KMS-11 (cell line): ENCODE measurements at regions not wholly inside any gene's neighbourhood (a gene's known extent, or its start where the extent isn't known, plus 50 kb on each side); places are given as distances from the start of the nearest gene placed in this dataset.

Source experiments
- H2AFZ ChIP-seq: fragments of 200-600 bp; sonication (generic); 2 replicates; pipeline ENCODE4 v1.6.1; 2016; ENCODE audit warnings: antibody characterized with exemption, mixed run types, low read depth
- H3K27ac ChIP-seq: fragments of 200-600 bp; sonication (generic); 2 replicates; pipeline ENCODE4 v1.6.1; 2016; ENCODE audit warnings: mild to moderate bottlenecking, mixed run types
- H3K27me3 ChIP-seq: fragments of 200-600 bp; sonication (generic); 2 replicates; pipeline ENCODE4 v1.6.1; 2017; ENCODE audit warnings: mild to moderate bottlenecking, low read depth, mixed run types, moderate library complexity; ENCODE audit not compliant: insufficient read depth
- H3K36me3 ChIP-seq: fragments of 200-600 bp; sonication (generic); 2 replicates; pipeline ENCODE4 v1.6.1; 2017; ENCODE audit warnings: mild to moderate bottlenecking, mixed run types; ENCODE audit not compliant: insufficient read depth
- H3K4me1 ChIP-seq: fragments of 200-600 bp; sonication (generic); 2 replicates; pipeline ENCODE4 v1.6.1; 2016; ENCODE audit warnings: mild to moderate bottlenecking, low read depth, mixed run types; ENCODE audit not compliant: poor library complexity, severe bottlenecking
- H3K4me2 ChIP-seq: fragments of 200-600 bp; sonication (generic); 2 replicates; pipeline ENCODE4 v1.7.0; 2016; ENCODE audit warnings: mild to moderate bottlenecking, mixed run types
- H3K4me3 ChIP-seq: fragments of 200-600 bp; sonication (generic); IDR thresholded peaks from 2 replicates; pipeline ENCODE4 v1.6.1; 2017; ENCODE audit warnings: low read depth, low read length, mixed read lengths; ENCODE audit not compliant: insufficient read depth
- H3K79me2 ChIP-seq: fragments of 200-600 bp; sonication (generic); 2 replicates; pipeline ENCODE4 v1.6.1; 2016; ENCODE audit warnings: low read depth, mixed run types; ENCODE audit not compliant: insufficient read depth
- H3K9ac ChIP-seq: fragments of 200-600 bp; sonication (generic); 2 replicates; pipeline ENCODE4 v1.6.1; 2016; ENCODE audit warnings: mild to moderate bottlenecking, mixed run types
- H4K20me1 ChIP-seq: fragments of 200-600 bp; sonication (generic); 2 replicates; pipeline ENCODE4 v1.6.1; 2016; ENCODE audit warnings: mild to moderate bottlenecking, mixed run types; ENCODE audit not compliant: insufficient read depth
- CTCF ChIP-seq: fragments of 200-600 bp; sonication (generic); conservative IDR thresholded peaks from 2 replicates; pipeline ENCODE4 v1.6.1; 2017; ENCODE audit warnings: low read depth, mild to moderate bottlenecking, antibody characterized with exemption, low read length, moderate library complexity, mixed read lengths

GRCh38 chr4:75229806-75230570, 284.2 kb downstream of the RCHY1 start:
- H3K4me3 ChIP-seq = no peak overlapping the region
- no peak for TF ChIP-seq CTCF
- H3K27ac ChIP-seq = no peak overlapping the region
- no peak overlapping the region for H3K9ac ChIP-seq
- H3K4me2 ChIP-seq = no peak overlapping the region
- H3K4me1 ChIP-seq = no peaks in the 10 kb centered on the region
- no peaks in the 10 kb centered on the region for H3K36me3 ChIP-seq
- H3K27me3 ChIP-seq = no peaks in the 10 kb centered on the region
- H2AFZ ChIP-seq = no peak overlapping the region
- H3K79me2 ChIP-seq = no peaks in the 10 kb centered on the region
- no peaks in the 10 kb centered on the region for H4K20me1 ChIP-seq

DNA sequence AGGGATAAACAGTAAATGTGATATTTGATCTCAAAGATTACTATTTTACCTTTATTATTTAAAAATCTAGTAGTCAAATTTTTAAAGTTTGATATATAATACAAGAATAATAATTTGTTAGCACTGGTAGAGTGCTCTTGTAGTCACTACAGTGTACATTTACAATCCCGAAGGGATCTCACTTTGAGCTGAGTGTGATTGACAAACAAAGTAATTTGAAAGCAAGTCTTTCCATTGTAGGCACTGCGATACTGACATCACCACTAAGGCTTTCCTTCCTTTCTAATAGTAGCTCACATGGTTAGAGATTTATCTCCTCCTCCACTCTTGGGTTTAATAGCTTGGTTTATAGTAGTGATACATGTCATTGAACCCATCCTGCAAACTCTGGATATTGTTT, 280.6 kb downstream of the PARM1 start:
- Histone ChIP-seq H2AFZ (no peak overlapping the region), H3K27ac (no peak overlapping the region), H3K27me3 (no peaks in the 10 kb centered on the region), H3K36me3 (no peaks in the 10 kb centered on the region), H3K79me2 (no peaks in the 10 kb centered on the region), H3K4me3 (no peak overlapping the region), H3K9ac (no peak overlapping the region), H4K20me1 (no peaks in the 10 kb centered on the region), H3K4me2 (no peak overlapping the region), H3K4me1 (no peaks in the 10 kb centered on the region)
- TF ChIP-seq CTCF = no peak

DNA sequence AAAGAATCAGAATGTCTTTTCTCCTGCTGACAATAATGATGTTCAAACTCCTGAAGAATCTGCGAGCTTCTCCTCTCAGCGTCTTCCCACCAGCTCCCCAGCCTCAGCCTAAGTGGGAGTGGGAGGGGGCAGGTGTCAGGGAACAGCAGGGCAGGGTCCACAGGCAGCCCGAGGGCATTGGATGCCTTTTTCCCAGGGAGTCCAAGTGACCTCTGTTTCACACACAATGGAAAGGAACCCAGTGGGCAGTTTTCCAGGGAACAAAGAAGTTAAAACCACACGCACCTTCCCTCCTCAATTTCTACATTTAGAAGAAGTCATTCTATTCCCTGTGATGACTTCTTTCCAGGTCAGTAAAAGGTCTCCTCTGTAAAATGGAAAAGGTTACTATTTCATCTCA, 278.5 kb downstream of the PARM1 start:
- no peak for TF ChIP-seq CTCF
- H4K20me1 ChIP-seq = no peaks in the 10 kb centered on the region
- H3K4me1 ChIP-seq = no peaks in the 10 kb centered on the region
- no peak overlapping the region for H2AFZ ChIP-seq
- no peak overlapping the region for H3K4me2 ChIP-seq
- no peak overlapping the region for H3K4me3 ChIP-seq
- H3K27me3 ChIP-seq = no peaks in the 10 kb centered on the region
- no peaks in the 10 kb centered on the region for H3K36me3 ChIP-seq
- H3K27ac ChIP-seq = no peak overlapping the region
- H3K79me2 ChIP-seq = no peaks in the 10 kb centered on the region
- no peak overlapping the region for H3K9ac ChIP-seq

- no peaks in the 10 kb centered on the region for H4K20me1 ChIP-seq
- no peak overlapping the region for H3K27ac ChIP-seq
- H2AFZ ChIP-seq = no peak overlapping the region
- no peak overlapping the region for H3K4me3 ChIP-seq
- no peak for TF ChIP-seq CTCF
- H3K79me2 ChIP-seq = no peaks in the 10 kb centered on the region
- no peaks in the 10 kb centered on the region for H3K4me1 ChIP-seq
- no peak overlapping the region for H3K9ac ChIP-seq
- H3K4me2 ChIP-seq = no peak overlapping the region
- H3K36me3 ChIP-seq = no peaks in the 10 kb centered on the region
- no peaks in the 10 kb centered on the region for H3K27me3 ChIP-seq
These were observed 275.0 kb downstream of the PARM1 start for GRCh38 chr4:75207902-75208301.
